DMS53 (cell line): ENCODE measurements at regions not wholly inside any gene's neighbourhood (a gene's known extent, or its start where the extent isn't known, plus 50 kb on each side); places are given as distances from the start of the nearest gene placed in this dataset.
"Not testable (repeated sequence)": the region's sequence is repeated elsewhere in the genome, so short reads cannot be mapped to it uniquely, and the experiment has no call there.

ENCODE experiments used
- DNase-seq: peaks from one replicate; lab custom pipeline; 2025; lab: John Stamatoyannopoulos, UW

DNA sequence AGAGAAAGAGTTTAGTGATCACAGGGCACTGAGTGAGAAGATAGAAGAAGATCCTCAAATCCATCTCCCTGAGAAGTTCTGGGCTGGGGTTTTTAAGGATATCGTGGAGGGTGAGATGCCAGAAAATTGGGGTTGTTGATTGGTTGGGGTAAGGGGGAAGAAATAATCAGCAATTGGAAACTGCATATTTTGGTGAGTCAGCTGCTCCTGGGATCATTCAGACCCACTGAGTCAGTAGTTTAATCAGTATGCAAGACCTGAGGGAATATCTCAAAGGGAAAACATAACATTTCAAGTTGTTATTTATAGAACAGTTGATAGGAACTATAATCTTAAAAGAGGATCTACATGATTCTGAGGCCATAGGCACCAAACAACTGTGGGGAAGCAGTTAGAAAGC lies 183.4 kb downstream of the FCRL5 start:
- not testable (repeated sequence) for DNase-seq

DNA sequence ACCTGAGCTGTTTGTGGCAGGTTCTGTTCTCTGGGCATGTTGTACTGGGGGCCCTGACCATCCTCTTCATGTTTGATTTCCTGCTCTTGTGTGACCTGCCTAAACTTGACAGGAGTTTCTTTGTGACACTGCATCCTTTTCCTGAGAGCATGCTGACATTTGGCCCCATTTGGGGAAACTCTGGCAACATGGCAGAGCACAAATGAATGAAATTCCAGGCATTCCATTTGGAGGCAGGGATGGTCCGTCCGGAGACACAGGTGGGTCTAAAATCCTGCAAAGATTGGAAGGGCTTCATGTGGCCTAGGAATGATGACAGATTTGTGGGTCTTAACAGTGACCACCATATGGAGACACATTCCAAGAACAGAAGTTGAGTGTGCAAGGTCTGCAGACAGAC lies 184.0 kb downstream of the FCRL5 start:
- no peak for DNase-seq

DNA sequence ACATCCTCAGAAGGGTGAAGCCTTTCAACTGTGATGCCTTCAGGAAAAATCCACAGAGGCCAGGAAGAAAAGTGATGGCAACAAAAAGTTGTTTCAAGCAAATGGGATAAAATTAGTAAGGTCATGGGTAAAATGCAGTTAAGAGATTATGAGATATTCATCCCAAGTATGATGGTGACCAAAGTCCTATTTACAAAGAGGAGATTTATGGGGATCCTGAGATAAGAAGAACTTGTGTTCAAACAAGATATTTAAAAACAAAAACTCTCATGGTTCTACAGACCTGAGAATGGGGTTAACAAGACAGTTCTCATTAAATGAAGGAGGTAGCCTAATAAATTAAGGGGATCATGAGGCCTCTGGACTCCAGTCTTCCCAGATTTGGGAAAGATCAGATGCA lies 184.4 kb downstream of the FCRL5 start:
- DNase-seq = no peak

DNA sequence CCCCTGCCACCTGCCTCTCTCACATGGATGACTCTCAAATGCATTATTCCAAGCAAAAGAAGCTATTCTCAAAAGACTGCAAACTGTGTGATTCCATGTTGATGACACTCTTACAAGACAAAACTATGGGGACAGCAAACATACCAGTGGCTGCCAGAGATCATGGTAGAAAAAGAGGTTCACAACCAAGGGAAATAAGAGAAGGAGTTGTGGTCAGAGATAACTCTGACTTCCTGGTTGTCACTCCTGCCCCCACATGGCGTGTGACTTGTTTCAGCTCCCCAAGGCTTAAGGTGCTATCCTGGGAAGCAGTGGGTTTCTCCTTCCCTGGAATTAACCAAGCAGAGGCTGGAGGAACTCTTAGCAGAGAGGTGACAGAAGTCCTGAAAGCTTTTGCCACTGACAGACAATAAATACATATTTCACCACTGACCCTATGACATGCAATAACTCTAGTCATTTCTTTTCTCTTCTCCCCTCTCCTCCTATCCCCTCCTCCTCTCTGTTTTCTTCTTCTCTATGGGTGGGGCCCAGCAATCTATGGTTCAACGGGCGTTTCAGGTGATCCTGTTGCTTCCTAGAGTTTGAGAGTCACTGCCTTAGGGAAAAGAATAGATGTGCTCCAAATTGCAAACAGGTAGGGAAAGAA lies 185.1 kb downstream of the FCRL5 start:
- no peak for DNase-seq

DNA sequence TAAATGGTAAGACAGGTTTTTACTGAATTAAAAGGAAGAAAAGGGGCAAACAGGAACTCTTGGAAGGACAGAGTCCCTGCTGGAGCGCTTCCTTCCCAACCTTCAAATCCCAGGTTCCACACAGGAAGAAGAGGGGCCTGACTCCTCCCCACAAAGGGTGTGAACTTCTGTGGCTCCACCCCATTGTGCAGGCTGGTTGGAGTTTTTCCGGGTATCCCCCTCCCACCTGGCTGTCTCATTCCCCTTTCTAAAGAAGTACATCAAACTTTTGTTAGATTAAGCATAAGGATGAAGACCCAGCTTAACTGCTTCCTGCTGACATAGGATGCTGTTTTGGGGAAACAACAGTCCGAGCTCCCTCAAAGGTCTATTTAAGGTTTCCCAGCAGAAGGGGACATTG lies 187.7 kb downstream of the FCRL5 start:
- no peak for DNase-seq

DNA sequence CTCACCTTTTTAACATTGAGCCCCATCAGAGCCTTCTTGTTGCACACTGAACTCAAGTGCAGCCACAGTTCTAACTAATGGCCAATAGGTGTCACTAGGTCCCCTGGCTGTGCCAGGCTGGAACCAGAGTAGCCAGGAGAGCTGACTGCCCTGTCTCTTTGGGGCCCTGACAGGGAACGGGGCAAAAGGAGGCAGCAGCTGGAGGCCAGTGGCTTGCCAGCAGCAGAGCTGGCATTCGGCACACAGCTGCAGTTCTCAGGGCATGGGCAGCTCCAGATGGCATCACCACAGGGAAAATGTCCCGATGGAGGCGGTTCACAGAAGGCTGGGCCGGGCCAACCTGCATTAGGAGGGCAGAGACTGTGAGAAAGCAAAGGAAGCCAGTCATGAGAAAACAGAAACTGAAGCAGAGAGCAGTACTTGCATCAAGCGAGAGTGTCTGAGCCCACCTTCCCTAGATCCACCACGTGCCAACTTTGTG lies 188.6 kb downstream of the FCRL5 start:
- peak; percentile 79 for DNase-seq

DNA sequence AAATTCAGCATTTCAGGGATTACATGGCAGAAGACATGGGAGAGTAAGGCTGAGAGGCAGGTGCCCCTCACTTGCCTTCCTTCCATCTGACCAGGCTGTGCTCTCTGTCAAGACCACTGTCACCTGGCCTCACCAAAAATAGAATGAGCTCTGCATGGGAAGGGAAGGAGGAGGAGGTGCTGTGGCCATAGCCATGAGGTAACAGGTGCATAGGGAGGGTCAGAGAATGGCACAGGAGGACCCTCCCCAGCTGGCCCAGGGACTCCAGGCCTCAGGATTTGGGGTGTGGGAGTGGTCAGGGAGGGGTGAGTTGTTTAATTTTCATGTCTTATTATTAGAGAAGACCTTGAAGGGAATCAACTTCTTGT lies 192.3 kb downstream of the FCRL5 start:
- peak; percentile 95 for DNase-seq

DNA sequence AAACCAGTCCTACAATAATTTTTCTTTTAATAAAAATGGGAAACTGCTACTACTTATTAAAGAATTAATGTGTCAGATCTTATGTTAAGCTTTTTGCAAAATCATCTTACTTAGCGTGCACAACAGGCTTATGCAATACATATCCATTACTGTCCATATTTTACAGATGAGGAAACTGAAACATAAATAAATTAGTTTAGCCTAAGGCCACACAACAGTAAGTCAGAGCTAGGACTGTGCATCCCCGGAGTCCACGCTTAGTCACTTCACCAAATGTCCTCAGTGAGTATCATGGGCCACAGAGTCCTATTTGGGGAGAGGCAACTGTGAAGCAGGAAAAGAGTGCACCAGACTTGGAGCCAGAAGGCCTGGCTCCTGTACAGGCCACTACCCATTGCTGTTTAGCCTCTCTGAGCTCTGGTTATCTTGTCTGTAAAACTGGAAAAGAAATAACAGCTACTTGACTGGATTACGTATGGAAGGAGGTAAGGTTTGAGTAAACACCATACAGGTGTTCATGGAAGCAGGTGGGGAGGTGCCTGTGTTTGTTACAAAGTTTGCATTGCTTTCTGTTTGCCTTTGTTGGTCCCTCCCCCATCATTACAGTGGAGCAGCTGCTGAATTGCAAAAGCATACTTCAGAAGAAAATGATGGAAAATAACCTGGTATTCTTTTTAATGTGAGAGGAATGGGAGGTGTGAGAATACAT lies 192.8 kb downstream of the FCRL5 start:
- peak; percentile 97 for DNase-seq

DNA sequence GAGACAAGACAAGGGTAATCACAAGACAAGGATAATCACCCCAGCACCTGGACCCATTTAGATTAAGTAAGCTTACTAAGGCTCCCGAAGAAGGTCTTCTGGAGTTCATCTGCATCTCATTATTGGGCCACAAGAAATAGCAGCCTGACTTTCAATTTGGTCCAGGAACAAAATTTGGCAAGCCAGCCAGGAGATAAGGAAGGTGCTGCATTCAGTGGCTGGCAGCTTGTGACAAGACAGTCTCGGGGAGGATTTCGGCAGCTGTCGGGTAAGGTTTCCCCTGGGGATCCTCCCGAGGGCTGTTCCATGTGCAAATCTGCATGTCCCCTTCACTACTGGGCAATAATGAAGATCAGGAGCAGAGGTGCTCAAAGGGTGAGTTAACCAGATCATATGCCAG lies 195.2 kb downstream of the FCRL5 start:
- no peak for DNase-seq

DNA sequence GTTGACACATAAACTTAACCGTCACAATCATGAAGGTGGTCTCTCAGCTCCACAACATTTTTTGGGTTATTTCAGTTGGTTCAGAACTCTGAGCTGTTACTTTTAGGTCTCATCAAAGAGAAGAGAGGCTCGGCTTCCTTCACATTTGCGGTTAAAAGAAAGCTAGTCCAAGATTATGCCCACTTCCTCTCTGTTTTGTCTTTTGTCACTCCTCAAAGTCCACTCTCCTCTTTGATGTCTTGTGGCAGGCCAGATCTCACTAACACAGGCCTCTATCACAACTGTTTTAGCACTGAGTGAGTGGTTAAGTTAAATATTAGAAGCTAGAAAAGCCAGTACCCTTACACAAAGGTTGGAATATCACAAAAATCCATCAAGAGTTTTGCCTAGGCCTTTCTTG lies 195.7 kb downstream of the FCRL5 start:
- DNase-seq = no peak

DNA sequence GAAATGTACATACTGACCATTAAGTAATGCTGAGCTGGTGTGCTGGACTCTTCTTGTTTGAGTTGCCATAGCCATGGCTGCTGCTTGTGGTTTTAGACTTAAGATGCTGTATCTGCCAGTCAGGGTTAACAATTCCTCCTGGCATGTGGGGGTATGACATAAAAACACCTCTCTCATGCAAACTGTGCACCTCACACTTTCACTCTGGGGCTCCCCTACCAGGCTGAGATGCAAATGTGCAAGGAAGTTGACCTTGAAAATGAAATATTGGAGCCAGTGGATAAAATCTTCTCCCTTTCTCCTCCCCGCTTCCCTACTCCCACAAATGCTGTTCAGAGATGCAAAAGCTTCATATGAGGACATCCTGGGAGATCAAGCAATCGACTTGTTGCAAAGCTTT lies 198.8 kb downstream of the FCRL5 start:
- DNase-seq = no peak

DNA sequence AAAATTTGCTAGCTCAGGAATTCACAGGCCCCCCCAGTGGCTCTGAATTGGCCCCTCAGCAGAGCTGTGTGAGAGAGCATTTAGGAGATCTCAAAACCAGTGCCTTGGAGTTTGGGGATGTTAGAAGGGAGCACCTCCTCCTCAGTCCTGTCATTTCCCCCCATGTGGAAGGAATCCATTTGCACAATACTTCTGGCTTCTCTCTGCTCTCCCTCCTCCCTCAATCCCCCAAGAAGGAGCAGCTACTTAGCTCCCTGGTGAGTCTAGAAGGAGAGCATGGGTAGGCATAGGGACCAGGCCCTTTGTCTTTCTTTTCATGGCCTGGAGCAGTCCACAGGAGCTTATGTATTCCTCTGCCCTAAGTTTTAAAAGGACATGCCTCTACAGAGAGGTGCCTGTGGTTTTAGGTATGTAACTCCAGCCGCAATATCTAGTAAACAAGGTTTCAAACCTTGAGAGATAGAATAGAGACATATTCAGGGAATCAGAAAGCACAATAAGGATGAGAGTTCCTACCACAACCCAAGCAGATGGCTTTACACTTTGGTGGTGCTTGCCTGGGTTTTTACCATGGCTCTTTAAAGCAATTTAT lies 199.4 kb downstream of the FCRL5 start:
- DNase-seq = no peak

DNA sequence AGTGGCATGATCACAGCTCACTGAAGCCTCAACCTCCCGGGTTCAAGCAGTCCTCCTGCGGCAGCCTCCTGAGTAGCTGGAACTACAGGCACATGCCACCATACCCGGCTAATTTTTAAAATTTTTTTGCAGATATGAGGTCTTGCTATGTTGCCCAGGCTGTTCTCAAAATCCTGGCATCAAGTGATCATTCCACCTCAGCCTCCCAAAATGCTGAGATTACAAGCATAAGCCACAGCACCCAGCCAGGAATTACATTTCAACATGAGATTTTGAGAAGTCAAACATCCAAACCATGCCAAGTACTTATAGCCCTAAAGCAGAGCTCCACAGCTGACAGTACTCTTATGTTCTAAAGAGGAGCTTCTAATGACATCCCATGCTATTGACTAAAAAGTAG lies 200.1 kb downstream of the FCRL5 start:
- no peak for DNase-seq

DNA sequence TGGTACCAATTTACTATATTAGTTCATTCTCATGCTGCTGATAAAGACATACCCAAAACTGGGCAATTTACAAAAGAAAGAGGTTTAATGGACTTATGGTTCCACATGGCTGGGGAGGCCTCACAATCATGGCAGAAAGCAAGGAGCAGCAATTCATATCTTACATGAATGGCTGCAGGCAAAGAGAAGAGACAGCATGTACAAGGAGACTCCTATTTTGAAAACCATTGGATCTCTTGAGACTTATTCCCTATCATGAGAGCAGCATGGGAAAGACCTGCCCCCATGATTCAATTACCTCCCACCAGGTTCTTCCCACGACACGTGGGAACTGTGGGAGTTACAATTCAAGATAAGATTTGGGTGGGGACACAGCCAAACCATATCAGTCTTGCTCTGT lies 200.5 kb downstream of the FCRL5 start:
- not testable (repeated sequence) for DNase-seq

DNA sequence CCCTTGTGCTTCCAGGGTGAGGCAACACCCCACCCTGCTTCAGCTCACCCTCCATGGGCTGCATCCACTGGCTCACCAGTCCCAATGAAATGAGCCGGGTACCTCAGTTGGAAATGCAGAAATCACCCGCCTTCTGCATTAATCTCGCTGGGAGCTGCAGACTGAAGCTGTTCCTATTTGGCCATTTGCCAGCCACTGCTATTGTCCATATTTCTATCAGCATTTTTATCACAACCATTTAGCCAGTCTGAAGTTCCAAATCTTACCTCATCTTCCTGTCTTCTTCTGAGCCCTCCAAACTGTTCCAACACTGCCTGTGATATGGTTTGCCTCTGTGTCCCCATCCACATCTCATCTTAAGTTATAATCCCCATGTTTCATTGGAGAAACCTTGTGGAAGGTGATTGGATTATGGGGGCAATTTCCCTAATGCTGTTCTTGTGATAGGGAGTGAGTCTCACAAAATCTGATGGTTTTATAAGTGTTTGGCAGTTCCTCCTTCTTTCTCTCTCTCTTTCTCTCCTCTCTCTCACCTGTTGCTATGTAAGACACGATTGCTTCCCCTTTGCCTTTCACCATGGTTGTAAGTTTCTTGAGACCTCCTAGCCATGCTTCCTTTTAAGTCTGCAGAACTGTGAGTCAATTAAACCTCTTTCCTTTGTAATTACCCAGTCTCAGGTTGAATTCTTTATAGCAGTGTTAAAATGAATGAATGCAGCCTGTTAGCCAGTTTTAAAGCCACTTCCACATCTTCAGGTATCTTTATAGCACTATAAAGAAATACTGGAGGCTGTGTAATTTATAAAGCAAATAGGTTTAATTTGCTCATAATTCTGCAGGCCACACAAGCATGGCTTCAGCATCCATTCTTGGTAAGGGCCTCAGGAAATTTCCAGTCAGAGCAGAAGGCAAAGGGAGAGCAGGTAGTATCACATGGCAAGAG lies 203.5 kb downstream of the FCRL5 start:
- DNase-seq = no peak

DNA sequence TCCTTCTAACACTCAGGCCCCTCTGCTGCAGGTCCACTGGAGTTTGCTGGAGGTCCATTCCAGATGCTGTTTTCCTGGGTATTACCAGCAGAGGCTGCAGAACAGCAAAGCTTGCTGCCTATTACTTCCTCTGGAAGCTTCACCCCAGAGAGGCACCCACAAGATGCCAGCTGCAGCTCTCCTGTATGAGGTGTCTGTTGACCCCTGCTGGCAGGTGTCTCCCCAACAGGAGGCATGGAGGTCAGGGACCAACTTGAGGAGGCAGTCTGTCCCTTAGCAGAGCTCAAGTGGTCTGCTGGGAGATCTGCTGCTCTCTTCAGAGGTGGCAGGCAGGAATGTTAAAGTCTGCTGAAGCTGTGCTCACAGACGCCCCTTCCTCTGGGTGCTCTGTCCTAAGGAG lies 204.8 kb downstream of the FCRL5 start:
- no peak for DNase-seq

DNA sequence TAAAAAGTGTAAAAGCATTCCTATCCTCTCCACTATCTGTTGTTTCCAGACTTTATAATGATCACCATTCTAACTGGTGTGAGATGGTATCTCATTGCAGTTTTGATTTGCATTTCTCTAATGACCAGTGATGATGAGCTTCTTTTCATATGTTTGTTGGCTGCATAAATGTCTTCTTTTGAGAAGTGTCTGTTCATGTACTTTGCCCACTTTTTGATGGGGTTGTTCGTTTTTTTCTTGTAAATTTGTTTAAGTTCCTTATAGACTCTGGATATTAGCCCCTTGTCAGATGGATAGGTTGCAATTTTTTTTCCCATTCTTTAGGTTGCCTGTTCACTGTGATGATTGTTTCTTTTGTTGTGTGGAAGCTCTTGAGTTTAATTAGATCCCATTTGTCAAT lies 199.6 kb upstream of the ETV3 start:
- not testable (repeated sequence) for DNase-seq

DNA sequence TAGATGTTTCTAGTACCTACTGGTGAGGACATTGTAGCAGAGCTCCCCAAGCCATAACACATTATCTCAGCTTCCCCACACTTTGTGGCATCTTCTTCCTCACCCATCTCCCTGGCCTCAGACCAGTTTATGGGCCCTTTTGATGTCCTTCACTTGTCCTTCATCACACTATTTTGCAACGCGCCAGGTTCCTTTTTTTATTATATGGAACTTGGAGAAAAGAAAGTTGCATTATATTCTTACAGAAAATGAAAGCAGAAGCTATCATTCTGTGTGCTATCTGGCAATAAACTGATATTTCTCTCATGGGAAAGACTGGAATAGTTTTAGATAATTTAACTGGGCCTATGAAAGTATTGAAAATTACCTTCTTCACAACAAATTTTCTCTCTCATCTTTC lies 196.9 kb upstream of the ETV3 start:
- no peak for DNase-seq

DNA sequence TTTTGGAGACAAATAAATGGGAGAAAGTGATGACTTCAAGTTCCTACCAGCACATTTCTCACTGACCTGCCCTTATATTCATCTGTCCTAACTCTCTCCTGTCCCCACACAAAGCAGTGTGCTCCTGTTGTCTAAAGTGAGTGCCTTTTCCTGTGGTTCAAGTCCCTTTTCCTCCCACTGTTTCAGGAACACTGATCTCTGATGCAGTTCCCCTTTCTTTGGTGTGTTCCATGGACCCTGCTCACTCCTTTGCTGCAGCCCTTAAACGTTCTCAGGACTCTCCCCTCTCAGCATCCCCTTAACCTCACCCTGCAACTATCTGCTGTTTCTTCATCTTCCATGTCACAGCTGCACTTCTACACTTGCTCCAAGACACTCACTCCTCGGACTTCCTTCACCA lies 195.8 kb upstream of the ETV3 start:
- no peak for DNase-seq

DNA sequence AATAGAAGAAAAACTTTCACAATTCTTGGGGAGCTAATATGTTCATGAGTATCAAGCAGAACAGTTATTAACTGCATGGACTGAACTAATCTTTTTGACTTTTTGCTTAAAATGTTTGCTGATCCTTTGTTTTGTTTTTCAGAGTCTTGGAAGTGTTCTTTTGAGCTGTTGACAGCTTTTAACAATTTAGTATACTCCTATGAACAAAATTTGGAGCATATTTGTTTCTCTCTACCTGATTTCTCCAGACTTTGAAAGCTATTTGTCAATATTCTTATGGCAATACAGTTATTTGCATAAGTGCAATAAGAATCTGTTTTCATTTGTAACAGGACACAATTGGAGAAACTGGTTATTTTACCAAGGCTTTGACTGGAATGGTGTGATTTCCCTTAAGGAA lies 192.0 kb upstream of the ETV3 start:
- not testable (repeated sequence) for DNase-seq

DNA sequence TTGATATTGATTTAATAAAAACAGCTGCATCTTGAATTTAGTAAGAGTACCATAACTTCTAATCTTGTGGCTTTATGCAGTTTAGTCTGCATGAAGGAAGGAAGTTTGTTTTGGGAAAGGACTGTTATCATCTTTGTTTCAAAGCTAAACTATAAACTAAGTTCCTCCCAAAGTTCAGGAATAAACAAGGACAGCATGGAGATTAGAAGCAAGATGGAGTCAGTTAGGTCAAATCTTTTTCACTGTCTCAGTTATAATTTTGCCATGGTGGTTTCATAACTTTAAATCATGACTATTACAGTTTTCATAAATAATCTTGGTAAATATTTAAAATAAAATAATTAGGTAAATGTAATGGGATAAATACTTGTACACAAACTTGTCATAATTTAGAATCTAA lies 189.9 kb upstream of the ETV3 start:
- not testable (repeated sequence) for DNase-seq

DNA sequence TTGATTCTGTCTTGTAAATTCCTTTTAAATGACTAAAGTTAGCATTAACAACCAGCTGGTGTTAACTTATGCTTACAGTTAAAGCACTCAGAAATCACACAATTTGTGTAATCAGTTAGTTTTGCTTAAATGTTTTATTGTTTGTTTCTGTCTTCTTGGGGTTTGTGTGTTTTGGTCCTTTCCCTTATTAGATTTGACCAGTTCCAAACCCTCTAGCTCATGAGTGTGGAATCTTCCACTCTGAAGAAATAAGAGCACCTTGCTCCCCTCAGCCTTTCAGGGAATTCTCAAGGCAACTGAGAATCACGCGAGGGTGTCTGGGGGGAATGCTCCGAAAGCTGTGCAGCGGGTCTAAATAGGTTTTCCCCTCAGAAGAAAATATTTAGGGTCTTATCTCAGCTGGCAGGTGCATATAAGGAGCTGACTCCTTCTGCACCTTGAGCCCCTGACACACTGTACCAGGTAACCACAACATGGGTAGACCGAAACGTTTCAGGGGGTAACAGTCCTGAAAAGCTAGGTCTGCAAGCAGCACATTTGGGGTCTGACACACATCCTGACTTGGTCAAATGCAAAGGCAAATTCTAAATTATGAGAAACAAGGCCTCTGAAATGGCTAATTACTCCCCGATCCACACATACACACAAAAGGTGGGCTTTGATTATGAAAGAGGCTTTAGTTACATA lies 188.1 kb upstream of the ETV3 start:
- no peak for DNase-seq
